IPS DF 6.9 (cell line): ENCODE measurements at regions not wholly inside any gene's neighbourhood (a gene's known extent, or its start where the extent isn't known, plus 50 kb on each side); places are given as distances from the start of the nearest gene placed in this dataset.

Experiments used
- DNase-seq: peaks from one replicate; pipeline ENCODE4 v3.0.0-alpha.2; 2013; ENCODE audit warnings: low read depth, low spot score
- H3K27ac ChIP-seq: one replicate; pipeline ENCODE4 v1.5.1; 2013; ENCODE audit warnings: low read length, control low read depth
- H3K27me3 ChIP-seq: 2 replicates; pipeline ENCODE4 v1.6.1; 2013; ENCODE audit warnings: mild to moderate bottlenecking, low read length; ENCODE audit not compliant: control insufficient read depth, insufficient read depth
- H3K36me3 ChIP-seq: 2 replicates; pipeline ENCODE4 v1.6.1; 2013; ENCODE audit warnings: low read length; ENCODE audit not compliant: control insufficient read depth, insufficient read depth
- H3K4me1 ChIP-seq: 2 replicates; pipeline ENCODE4 v1.6.1; 2013; ENCODE audit warnings: low read length; ENCODE audit not compliant: control insufficient read depth, insufficient read depth
- H3K4me3 ChIP-seq: 2 replicates; pipeline ENCODE4 v1.5.1; 2013; ENCODE audit warnings: mild to moderate bottlenecking, low read length
- H3K9me3 ChIP-seq: 2 replicates; pipeline ENCODE4 v1.6.1; 2013; ENCODE audit warnings: low read length, inconsistent platforms; ENCODE audit not compliant: control insufficient read depth, insufficient read depth
- WGBS: extraction: QIAGEN DNeasy Blood & Tissue Kit; methylation state at CpG from one replicate; pipeline ENCODE4 v1.1.7; 2013; ENCODE audit warnings: mixed read lengths, missing lambda C conversion rate; ENCODE audit not compliant: insufficient read length, insufficient coverage; 5-methylcytosine and 5-hydroxymethylcytosine counted together

DNA sequence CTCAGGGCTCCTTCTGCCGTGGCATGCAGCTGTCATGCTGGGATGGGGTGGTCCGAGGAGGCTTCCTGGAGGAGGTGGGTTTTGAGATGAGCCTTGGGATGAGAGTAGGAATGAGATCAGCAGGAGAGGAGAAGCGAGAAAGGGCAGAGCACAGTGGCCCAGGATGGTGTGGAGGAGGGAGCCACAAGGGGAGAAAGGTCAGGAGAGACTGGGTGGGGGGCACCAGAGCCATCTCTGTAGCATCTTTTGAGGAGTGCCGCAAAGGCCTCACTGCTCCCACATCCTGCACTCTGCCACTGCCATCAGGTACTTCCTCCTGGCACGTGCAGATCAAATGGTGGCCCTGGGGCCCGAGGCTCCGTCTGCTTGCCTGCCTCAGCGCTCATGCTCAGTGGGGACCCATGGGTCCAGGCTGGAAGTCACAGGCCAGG is 150.2 kb downstream of the MACROH2A1 start:
- WGBS: no CpG with 5 or more reads among the region's 8 CpGs
- Histone ChIP-seq H3K9me3 (no peaks in the 10 kb centered on the region), H3K27ac (no peak overlapping the region), H3K27me3 (no peaks in the 10 kb centered on the region), H3K4me3 (no peak overlapping the region), H3K36me3 (no peaks in the 10 kb centered on the region), H3K4me1 (no peaks in the 10 kb centered on the region)
- DNase-seq: no peak

DNA sequence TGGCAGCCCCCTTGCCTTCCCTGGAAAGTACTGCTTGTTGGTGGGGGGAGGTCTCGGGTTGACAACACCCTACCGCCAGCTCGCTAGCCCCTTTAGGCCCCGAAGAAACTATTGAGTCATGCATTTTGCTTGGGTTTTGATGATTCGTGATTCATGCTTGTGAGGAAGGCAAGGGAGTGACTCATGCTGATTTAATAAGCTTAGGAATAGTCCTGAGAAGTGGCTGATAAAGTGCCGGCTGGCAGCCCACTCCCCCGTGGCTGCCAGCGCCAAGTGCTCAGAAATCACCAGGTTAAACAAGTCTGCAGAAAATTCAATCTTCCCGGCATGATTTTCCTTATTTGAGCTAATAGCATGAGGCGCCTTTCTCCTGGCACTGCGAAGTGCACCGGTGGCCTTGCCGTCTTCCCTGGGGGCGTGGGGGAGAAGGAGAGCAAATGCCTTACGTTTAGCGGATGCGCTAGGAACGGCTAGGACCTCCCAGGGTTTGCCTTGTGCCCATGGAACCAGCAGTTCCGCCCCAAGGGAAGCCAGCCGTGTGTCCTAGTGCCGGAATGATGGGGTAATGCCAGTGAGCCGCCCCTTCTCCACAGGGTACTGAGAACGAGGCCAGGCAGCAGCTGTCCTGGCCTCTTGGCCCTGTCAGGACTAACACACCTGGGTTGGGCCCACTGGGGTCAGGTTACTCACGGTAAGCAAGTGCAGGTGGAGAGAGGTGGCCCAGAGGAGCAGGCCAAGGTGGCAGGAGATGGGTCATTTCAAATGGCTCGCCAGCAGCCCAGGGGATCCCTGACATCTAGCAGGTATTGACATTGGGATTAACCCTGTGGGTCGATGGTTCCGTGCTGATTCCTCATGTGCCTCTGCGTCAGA is 151.9 kb downstream of the MACROH2A1 start:
- no CpG with 5 or more reads among the region's 28 CpGs for WGBS
- Histone ChIP-seq H3K36me3 (no peaks in the 10 kb centered on the region), H3K4me3 (no peak overlapping the region), H3K27me3 (no peaks in the 10 kb centered on the region), H3K27ac (no peak overlapping the region), H3K9me3 (no peaks in the 10 kb centered on the region), H3K4me1 (no peaks in the 10 kb centered on the region)
- no peak for DNase-seq

DNA sequence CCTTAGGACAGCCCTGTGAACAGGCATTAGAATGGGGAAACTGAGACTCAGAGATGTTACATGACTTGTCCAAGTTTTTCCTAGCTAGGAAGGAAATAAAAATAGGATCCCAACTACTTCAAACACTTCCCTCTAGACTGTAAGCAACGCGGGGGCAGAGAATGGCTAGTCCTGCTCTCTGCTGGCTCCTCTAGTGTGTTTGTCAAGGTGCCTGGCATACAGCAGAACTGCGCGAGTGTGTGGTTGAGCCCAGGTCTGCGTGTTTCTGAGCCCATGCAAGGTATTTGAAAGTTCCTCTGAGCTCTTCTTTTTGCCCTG is 152.5 kb downstream of the MACROH2A1 start:
- no peaks in the 10 kb centered on the region for H3K9me3 ChIP-seq
- H3K4me3 ChIP-seq: no peak overlapping the region
- H3K4me1 ChIP-seq: no peaks in the 10 kb centered on the region
- no CpG with 5 or more reads among the region's 5 CpGs for WGBS
- H3K36me3 ChIP-seq: no peaks in the 10 kb centered on the region
- no peaks in the 10 kb centered on the region for H3K27me3 ChIP-seq
- H3K27ac ChIP-seq: no peak overlapping the region
- no peak for DNase-seq

DNA sequence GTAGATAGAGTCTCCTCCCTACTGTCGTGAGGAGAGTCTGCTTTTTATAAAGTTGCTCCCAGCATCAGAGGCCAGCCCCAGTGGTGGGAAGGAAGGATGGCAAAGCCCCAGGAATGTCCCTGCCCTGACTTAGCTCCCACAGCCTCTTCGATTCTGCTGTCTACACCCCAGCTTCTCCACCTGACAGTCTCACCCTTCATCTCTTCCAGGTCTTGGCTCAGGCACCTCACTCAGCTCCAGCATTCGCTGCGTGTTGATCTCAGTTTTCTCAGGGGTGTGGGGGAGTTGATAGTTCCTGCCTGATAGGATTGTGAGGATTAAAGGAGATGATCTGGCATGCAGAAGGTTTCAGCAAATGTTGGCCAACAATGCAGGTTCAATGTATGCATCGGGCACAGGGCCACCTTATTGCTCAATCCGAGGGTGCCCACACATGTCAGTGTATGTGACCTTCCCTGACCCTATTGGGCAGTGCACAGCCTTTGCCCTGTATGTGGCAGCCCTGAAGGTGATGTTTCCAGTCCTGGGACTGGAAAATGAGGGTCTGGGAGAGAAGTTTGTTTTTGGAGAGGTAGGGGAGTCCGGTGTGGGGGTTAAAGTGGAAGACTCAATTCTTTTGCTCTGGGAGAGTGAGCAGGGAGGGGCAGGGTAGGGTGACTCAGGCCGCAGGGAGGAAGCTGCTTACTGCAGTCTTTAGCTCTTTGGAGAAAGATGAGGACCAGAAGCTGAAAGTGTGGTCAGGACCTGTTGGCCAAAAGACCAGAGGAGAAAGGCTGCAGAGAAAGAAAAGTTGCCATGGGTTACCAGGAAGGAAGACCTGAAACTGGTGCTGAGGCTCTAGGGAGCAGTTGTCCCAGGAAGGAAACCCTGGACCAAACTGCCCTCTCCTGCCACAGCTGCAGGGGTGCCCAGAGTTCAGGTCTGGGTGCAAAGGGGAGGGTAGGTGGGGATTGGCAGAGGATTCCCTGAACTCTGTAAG is 153.2 kb downstream of the MACROH2A1 start:
- Histone ChIP-seq H3K27ac (no peak overlapping the region), H3K4me1 (no peaks in the 10 kb centered on the region)
- WGBS: no CpG with 5 or more reads among the region's 8 CpGs

DNA sequence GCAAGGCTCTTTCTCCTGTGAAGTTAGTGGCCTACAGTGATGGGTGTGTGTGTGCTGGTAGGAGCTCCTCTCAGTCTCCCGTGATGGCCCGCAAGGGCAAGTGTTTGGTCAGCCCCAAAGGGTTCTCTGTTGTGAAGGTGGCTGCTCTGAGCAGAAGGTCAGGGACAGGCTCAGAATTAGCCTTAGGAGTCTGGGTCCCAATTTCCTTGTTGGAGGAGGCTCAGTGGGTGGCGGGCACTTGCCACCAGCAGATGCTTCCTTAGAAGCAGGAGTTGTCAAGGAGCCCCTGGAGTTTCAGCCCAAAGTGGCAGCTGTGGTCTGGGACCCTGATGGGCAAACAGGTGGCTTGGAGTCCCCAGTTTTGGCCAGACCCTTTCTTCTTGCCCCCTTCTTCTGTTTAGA is 154.4 kb downstream of the MACROH2A1 start:
- Histone ChIP-seq H3K4me3 (no peak overlapping the region), H3K9me3 (no peaks in the 10 kb centered on the region), H3K4me1 (no peaks in the 10 kb centered on the region), H3K27ac (no peak overlapping the region), H3K27me3 (no peaks in the 10 kb centered on the region), H3K36me3 (no peaks in the 10 kb centered on the region)
- WGBS: no CpG with 5 or more reads among the region's 3 CpGs
- no peak for DNase-seq

More for the DNA sequence above, 153.2 kb downstream of the MACROH2A1 start:
- Histone ChIP-seq H3K27me3 (no peaks in the 10 kb centered on the region), H3K4me3 (no peak overlapping the region), H3K36me3 (no peaks in the 10 kb centered on the region), H3K9me3 (no peaks in the 10 kb centered on the region)
- DNase-seq: no peak

DNA sequence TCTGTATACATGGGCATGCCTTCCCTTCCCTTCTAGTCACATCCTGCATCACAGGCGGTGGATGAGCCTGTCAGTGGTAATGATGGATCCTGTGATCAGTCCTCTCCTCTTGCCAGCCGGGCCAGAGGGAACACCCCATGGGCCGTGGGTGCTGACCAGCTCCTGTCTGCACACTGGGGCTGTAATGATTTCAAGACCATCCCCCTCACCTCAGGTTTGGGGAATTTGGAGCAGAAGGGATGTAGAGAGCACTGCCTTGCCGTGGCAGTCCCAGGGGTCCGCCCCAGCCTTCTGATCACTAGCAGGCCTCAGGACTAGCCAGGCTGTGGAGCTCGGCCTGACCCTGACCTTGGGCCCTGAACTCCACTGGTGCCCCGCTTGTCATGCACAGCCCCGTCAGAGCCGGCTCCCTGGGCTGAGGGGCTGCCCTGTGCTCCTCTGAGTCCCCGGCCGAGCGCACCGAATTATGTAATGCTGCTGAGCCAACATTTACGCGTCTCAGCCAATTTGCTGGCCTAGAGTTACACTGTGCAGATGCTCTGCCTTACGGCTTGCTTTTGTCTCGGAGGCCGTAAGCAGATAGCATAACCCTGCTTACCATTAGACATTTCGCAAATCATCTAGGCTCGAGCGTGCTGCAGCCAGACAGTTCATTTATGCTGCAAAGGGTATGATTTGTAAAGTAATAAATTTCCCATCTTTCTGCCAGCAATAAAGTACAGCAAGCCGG is 155.3 kb downstream of the MACROH2A1 start:
- Histone ChIP-seq H3K4me1 (0 out of 2 replicates have a peak, but pooled peaks cover 2% of the 10 kb centered on the region), H3K27ac (no peak overlapping the region)
- WGBS: no CpG with 5 or more reads among the region's 22 CpGs

DNA sequence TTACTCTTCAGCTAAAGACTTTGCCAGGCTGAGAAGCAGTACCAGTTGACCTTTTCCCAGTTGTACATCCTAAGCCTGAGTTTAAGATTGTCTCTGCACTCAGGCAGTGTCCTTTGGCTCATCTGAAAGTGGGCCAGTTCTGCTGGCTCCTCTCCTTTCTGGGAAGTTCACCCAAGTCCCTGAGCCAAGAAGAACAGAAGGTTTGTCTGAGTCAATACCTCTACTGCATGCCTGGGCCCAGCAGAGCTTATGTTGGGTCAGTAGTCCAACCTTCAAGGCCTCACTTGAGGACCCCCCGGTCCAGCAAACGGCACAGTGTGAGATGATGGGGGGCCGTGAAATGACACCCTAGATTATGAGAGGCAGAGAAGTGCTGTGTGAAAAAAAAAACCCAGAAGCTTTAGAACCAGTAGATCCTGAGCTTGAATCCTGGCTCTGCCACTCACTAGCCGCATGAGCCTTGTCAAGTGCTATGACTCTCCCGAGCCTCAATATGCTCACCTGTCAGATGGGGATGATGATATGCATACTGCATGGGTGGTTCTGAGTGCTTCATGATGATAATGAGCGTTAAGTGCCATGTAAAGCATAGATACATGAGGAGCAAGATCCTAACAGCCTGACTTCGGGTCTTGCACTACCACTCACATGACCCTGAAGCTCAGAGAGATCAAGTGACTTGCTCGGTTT is 156.0 kb downstream of the MACROH2A1 start:
- Histone ChIP-seq H3K36me3 (no peaks in the 10 kb centered on the region), H3K27me3 (no peaks in the 10 kb centered on the region), H3K4me3 (no peak overlapping the region), H3K4me1 (0 out of 2 replicates have a peak, but pooled peaks cover 2% of the 10 kb centered on the region), H3K27ac (no peak overlapping the region), H3K9me3 (no peaks in the 10 kb centered on the region)
- DNase-seq: no peak
- WGBS: no CpG with 5 or more reads among the region's 8 CpGs

More for the DNA sequence above, 155.3 kb downstream of the MACROH2A1 start:
- no peaks in the 10 kb centered on the region for H3K36me3 ChIP-seq
- H3K9me3 ChIP-seq: no peaks in the 10 kb centered on the region
- DNase-seq: no peak
- H3K27me3 ChIP-seq: no peaks in the 10 kb centered on the region
- no peak overlapping the region for H3K4me3 ChIP-seq

DNA sequence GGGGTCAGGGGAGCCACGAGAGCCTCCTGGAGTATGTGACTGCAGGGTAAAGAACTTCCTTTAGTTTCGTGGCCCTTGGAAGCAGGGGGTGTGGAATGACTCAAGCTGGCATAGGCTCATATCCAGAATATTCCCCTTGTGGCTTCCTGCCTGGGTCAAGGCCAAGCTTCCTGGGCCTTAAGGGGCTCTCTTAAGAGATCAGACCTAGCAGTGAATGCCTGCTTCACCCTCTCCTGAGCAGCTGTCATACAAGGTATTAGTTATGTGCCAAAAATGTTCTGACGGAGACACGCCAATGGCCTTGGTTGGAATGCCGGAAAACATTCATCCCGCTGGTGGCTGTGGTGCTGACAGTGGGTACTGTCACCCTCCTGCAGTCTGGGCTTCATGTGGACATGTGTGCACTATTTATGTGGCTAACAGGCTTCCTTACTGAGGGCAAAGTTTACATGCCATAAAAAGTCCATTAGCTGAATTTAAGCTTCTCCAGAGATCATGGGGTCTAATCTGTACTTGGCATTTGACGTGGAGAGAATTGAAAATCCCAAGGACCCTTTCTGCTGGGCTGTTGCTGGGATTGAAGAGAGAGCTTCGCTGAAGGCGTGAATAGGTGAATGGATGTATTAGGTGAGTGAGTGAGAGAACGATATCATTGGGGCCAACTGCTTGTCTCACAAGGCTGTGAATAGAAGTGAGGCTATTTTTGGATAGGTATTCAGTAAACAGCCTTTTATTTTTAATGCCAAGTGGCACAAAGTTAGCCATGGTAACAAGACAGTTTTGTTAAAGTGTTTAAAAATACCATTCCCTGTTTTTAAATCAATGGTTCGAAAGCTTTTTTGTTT is 156.8 kb downstream of the MACROH2A1 start:
- Histone ChIP-seq H3K4me3 (no peak overlapping the region), H3K27ac (no peak overlapping the region), H3K9me3 (no peaks in the 10 kb centered on the region), H3K27me3 (no peaks in the 10 kb centered on the region), H3K36me3 (no peaks in the 10 kb centered on the region), H3K4me1 (0 out of 2 replicates have a peak, but pooled peaks cover 2% of the 10 kb centered on the region)
- 100% methylated on average over 2 of the region's 11 CpGs for WGBS
- no peak for DNase-seq

DNA sequence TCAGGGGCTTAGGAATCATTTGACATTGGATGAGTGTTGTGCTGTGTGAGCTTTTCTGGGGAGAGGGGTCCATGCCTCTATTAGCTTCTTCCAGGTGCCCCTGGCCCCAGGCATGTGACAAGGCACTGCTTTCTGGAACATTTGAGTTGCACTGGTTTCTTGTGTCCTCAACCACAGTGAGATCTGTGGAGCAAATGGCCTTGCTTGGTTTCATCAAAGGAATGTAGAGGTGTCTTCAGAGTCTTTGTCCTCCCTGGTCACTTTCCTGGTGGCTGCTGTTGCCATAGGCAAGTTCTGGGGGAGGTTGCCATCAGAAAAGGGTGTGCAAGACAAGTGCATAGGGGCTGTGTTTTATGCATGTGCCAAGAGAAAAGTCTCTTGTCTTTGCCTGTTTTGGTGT is 157.5 kb downstream of the MACROH2A1 start:
- H3K27me3 ChIP-seq: no peaks in the 10 kb centered on the region
- H3K4me1 ChIP-seq: 0 out of 2 replicates have a peak, but pooled peaks cover 2% of the 10 kb centered on the region
- no peaks in the 10 kb centered on the region for H3K9me3 ChIP-seq
- no peak overlapping the region for H3K4me3 ChIP-seq
- H3K36me3 ChIP-seq: no peaks in the 10 kb centered on the region
- no peak overlapping the region for H3K27ac ChIP-seq
- no peak for DNase-seq
